K562 (cell line): ENCODE measurements at regions not wholly inside any gene's neighbourhood (a gene's known extent, or its start where the extent isn't known, plus 50 kb on each side); places are given as distances from the start of the nearest gene placed in this dataset.

Experiments used
- ETV6 ChIP-seq, 3 experiments: fragments of 150-350 bp in 1 of 3; sonication (generic) in 1 of 3; formaldehyde crosslinking in 1 of 3; IDR thresholded peaks; 2 replicates each; pipeline versions ENCODE4 v1.6.1 to v1.8.0; 2014 to 2022; ENCODE audit warnings: borderline replicate concordance in 2 of 3, low read depth in 2 of 3, antibody characterized with exemption in 1 of 3, low read length in 1 of 3, mild to moderate bottlenecking in 1 of 3, missing genetic modification reagents in 1 of 3
- EWSR1 ChIP-seq: fragments of 450-650 bp; IDR thresholded peaks from 2 replicates; pipeline ENCODE4 v1.6.1; 2018; ENCODE audit warnings: borderline replicate concordance, mild to moderate bottlenecking, low read depth, moderate library complexity; ENCODE audit not compliant: partially characterized antibody
- EZH2 ChIP-seq: IDR thresholded peaks from 2 replicates; pipeline ENCODE4 v1.6.1; 2012; ENCODE audit warnings: low read depth, mild to moderate bottlenecking, inconsistent platforms, low read length, borderline replicate concordance
- FIP1L1 ChIP-seq: fragments of 200-400 bp; formaldehyde crosslinking; IDR thresholded peaks from 2 replicates; pipeline ENCODE4 v1.6.1; 2018; ENCODE audit warnings: mild to moderate bottlenecking, low read depth, low read length; ENCODE audit not compliant: poor library complexity, severe bottlenecking
- FOSL1 ChIP-seq: fragments of 200-800 bp; sonication (Bioruptor generic); conservative IDR thresholded peaks from 2 replicates; pipeline ENCODE4 v1.6.1; 2016; ENCODE audit warnings: missing genetic modification characterization, missing compliant biosample characterization
- JUND ChIP-seq, 2 experiments: IDR thresholded peaks; 2 replicates in 1 of 2; 3 replicates in 1 of 2; pipeline ENCODE4 v1.6.1; 2011; ENCODE audit warnings: borderline replicate concordance in 2 of 2, low read depth in 2 of 2, low read length in 2 of 2, improper control_type of control experiment in 1 of 2, missing biosample characterization in 1 of 2, missing genetic modification characterization in 1 of 2, missing genetic modification reagents in 1 of 2
- MED1 ChIP-seq: sonication (generic); formaldehyde crosslinking; IDR thresholded peaks from 2 replicates; pipeline ENCODE4 v1.8.1; 2023; ENCODE audit warnings: missing genetic modification reagents, borderline replicate concordance
- PCBP2 ChIP-seq: fragments of 200-400 bp; formaldehyde crosslinking; IDR thresholded peaks from 2 replicates; pipeline ENCODE4 v1.6.1; 2018; ENCODE audit warnings: low read length, low read depth, mild to moderate bottlenecking, moderate library complexity; ENCODE audit not compliant: poor library complexity, severe bottlenecking
- PTRF ChIP-seq: fragments of 450-650 bp; IDR thresholded peaks from 2 replicates; pipeline ENCODE4 v1.6.1; 2016; ENCODE audit warnings: mild to moderate bottlenecking, missing genetic modification characterization, missing compliant biosample characterization
- ZNF431 ChIP-seq: sonication (generic); formaldehyde crosslinking; IDR thresholded peaks from 2 replicates; pipeline ENCODE4 v1.8.0; 2022; ENCODE audit warnings: mild to moderate bottlenecking, missing genetic modification reagents
- ZNF518B ChIP-seq: fragments of 250-450 bp; sonication (Bioruptor Pico); IDR thresholded peaks from 2 replicates; pipeline ENCODE4 v1.5.0; 2021; ENCODE audit warnings: mild to moderate bottlenecking, moderate library complexity
- ZNF644 ChIP-seq: fragments of 200-800 bp; sonication (Bioruptor generic); IDR thresholded peaks from 2 replicates; pipeline ENCODE4 v1.6.1; 2016; ENCODE audit warnings: low read depth, missing genetic modification characterization, missing compliant biosample characterization
- TF ChIP-seq, protein P1 (sequence below), 2 experiments: IDR thresholded peaks in 1 of 2; conservative IDR thresholded peaks in 1 of 2; 2 replicates each; pipeline ENCODE4 v1.6.1; 2016; ENCODE audit warnings: low read depth in 2 of 2, mild to moderate bottlenecking in 1 of 2, missing compliant biosample characterization in 1 of 2, missing genetic modification characterization in 1 of 2, moderate library complexity in 1 of 2
- TF ChIP-seq, protein P2 (sequence below): fragments of 450-650 bp; conservative IDR thresholded peaks from 2 replicates; pipeline ENCODE4 v1.6.1; 2016; ENCODE audit warnings: missing genetic modification characterization, low read depth, mild to moderate bottlenecking, control low read depth, missing compliant biosample characterization

DNA sequence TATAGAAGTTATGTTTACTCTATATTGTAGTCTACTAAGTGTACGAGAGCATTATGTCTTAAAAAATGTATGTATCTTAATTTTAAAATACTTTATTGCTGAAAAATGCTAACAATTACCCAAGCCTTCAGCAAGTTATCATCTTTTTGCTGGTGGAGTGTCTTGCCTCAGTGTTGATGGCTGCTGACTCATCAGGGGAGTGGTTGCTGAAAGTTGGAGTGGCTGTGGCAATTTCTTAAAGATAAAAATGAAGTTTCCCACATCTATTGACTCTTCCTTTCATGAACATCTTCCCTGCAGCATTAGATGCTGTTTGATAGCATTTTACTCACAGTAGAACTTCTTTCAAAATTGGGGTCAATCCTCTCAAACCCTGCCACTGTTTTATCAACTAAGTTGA, 95.8 kb downstream of the CDC7 start (continued):
- TF ChIP-seq PCBP2 = no peak
- TF ChIP-seq, protein P1, sequence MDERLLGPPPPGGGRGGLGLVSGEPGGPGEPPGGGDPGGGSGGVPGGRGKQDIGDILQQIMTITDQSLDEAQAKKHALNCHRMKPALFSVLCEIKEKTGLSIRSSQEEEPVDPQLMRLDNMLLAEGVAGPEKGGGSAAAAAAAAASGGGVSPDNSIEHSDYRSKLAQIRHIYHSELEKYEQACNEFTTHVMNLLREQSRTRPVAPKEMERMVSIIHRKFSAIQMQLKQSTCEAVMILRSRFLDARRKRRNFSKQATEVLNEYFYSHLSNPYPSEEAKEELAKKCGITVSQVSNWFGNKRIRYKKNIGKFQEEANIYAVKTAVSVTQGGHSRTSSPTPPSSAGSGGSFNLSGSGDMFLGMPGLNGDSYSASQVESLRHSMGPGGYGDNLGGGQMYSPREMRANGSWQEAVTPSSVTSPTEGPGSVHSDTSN (CRISPR knock-in tag; IDR thresholded peaks at IDR 0.05; ENCODE audit: low read depth) = no peak
- TF ChIP-seq, protein P1 (tag; conservative IDR thresholded peaks at IDR 0.05; ENCODE audit: low read depth) = peak; percentile 61
- TF ChIP-seq EWSR1 = no peak
- TF ChIP-seq FOSL1 = peak; percentile 91
- no peak for TF ChIP-seq MED1 (CRISPR knock-in tag)
- TF ChIP-seq FIP1L1 = no peak
- no peak for TF ChIP-seq ZNF431
- TF ChIP-seq ETV6 (IDR thresholded peaks at IDR 0.05; ENCODE audit: borderline replicate concordance in 1 of 2, low read depth in 2 of 2, low read length in 1 of 2) = no peak
- no peak for TF ChIP-seq ETV6 (CRISPR knock-in tag; IDR thresholded peaks at IDR 0.05; ENCODE audit: borderline replicate concordance)
- TF ChIP-seq ZNF518B (CRISPR knock-in tag) = no peak
- TF ChIP-seq EZH2 = no peak
- TF ChIP-seq, protein P2, sequence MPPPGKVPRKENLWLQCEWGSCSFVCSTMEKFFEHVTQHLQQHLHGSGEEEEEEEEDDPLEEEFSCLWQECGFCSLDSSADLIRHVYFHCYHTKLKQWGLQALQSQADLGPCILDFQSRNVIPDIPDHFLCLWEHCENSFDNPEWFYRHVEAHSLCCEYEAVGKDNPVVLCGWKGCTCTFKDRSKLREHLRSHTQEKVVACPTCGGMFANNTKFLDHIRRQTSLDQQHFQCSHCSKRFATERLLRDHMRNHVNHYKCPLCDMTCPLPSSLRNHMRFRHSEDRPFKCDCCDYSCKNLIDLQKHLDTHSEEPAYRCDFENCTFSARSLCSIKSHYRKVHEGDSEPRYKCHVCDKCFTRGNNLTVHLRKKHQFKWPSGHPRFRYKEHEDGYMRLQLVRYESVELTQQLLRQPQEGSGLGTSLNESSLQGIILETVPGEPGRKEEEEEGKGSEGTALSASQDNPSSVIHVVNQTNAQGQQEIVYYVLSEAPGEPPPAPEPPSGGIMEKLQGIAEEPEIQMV (tag) = no peak
- TF ChIP-seq JUND (IDR thresholded peaks at IDR 0.05; ENCODE audit: borderline replicate concordance, low read depth, low read length) = peak; percentile 95
- TF ChIP-seq JUND (tag; IDR thresholded peaks at IDR 0.05; ENCODE audit: borderline replicate concordance, low read depth, low read length) = peak; percentile 91; the same call in 2 of the 3 replicates
- no peak for TF ChIP-seq PTRF (tag)
- no peak for TF ChIP-seq ZNF644 (tag)
